ENCODE measurements at regions not wholly inside any gene's neighbourhood (a gene's known extent, or its start where the extent isn't known, plus 50 kb on each side); places are given as distances from the start of the nearest gene placed in this dataset.

GRCh38 chr2:8628179-8628865 lies 53.5 kb upstream of the ID2 start:
- TF ChIP-seq POLR2A (IDR thresholded peaks at IDR 0.05; ENCODE audit: extremely low read depth, insufficient read length) (no peak), CTCF (IDR thresholded peaks at IDR 0.05; ENCODE audit: low read depth, low read length) (no peak), MAX (IDR thresholded peaks at IDR 0.05; ENCODE audit: low read depth, low read length) (no peak), MYC (IDR thresholded peaks at IDR 0.05; ENCODE audit: low read depth, low read length) (no peak)
- no peak overlapping the region for H3K4me3 ChIP-seq (ENCODE audit: low read depth, low read length)
- DNase-seq (ENCODE audit: low read depth): no peak

- DNase-seq (ENCODE audit: low read depth): no peak
- TF ChIP-seq MYC (IDR thresholded peaks at IDR 0.05; ENCODE audit: low read depth, low read length): no peak
- no peak for TF ChIP-seq CTCF (IDR thresholded peaks at IDR 0.05; ENCODE audit: low read depth, low read length)
- no peak for TF ChIP-seq MAX (IDR thresholded peaks at IDR 0.05; ENCODE audit: low read depth, low read length)
- no peak for TF ChIP-seq POLR2A (IDR thresholded peaks at IDR 0.05; ENCODE audit: extremely low read depth, insufficient read length)
- H3K4me3 ChIP-seq (ENCODE audit: low read depth, low read length): no peak overlapping the region
Observed at GRCh38 chr2:8628866-8629209, 53.0 kb upstream of the ID2 start.

- no peak for DNase-seq (ENCODE audit: low read depth)
- no peak overlapping the region for H3K4me3 ChIP-seq (ENCODE audit: low read depth, low read length)
- TF ChIP-seq POLR2A (IDR thresholded peaks at IDR 0.05; ENCODE audit: extremely low read depth, insufficient read length): no peak
- no peak for TF ChIP-seq MAX (IDR thresholded peaks at IDR 0.05; ENCODE audit: low read depth, low read length)
- no peak for TF ChIP-seq CTCF (IDR thresholded peaks at IDR 0.05; ENCODE audit: low read depth, low read length)
Observed at GRCh38 chr2:8629402-8629801, 52.5 kb upstream of the ID2 start.

- H3K4me3 ChIP-seq (ENCODE audit: low read depth, low read length): no peak overlapping the region
- TF ChIP-seq MYC (IDR thresholded peaks at IDR 0.05; ENCODE audit: low read depth, low read length) (no peak), POLR2A (IDR thresholded peaks at IDR 0.05; ENCODE audit: extremely low read depth, insufficient read length) (no peak), MAX (IDR thresholded peaks at IDR 0.05; ENCODE audit: low read depth, low read length) (no peak), CTCF (IDR thresholded peaks at IDR 0.05; ENCODE audit: low read depth, low read length) (no peak)
Observed at GRCh38 chr2:8630676-8631464, 51.0 kb upstream of the ID2 start.

GRCh38 chr2:8631465-8632005 lies 50.3 kb upstream of the ID2 start:
- DNase-seq (ENCODE audit: low read depth): no peak
- no peak overlapping the region for H3K4me3 ChIP-seq (ENCODE audit: low read depth, low read length)
- TF ChIP-seq MAX (IDR thresholded peaks at IDR 0.05; ENCODE audit: low read depth, low read length) (no peak), CTCF (IDR thresholded peaks at IDR 0.05; ENCODE audit: low read depth, low read length) (no peak), MYC (IDR thresholded peaks at IDR 0.05; ENCODE audit: low read depth, low read length) (no peak), POLR2A (IDR thresholded peaks at IDR 0.05; ENCODE audit: extremely low read depth, insufficient read length) (no peak)

More at GRCh38 chr2:8630676-8631464, 51.0 kb upstream of the ID2 start:
- DNase-seq (ENCODE audit: low read depth): no peak

Data from NB4 (cell line).